Retina (tissue), 1 donor: ENCODE measurements at regions not wholly inside any gene's neighbourhood (a gene's known extent, or its start where the extent isn't known, plus 50 kb on each side); places are given as distances from the start of the nearest gene placed in this dataset.
"Not testable (repeated sequence)": the region's sequence is repeated elsewhere in the genome, so short reads cannot be mapped to it uniquely, and the experiment has no call there.

Experiments used
- DNase-seq: peaks from one replicate; pipeline ENCODE4 v3.0.0-alpha.2; 2016

DNA sequence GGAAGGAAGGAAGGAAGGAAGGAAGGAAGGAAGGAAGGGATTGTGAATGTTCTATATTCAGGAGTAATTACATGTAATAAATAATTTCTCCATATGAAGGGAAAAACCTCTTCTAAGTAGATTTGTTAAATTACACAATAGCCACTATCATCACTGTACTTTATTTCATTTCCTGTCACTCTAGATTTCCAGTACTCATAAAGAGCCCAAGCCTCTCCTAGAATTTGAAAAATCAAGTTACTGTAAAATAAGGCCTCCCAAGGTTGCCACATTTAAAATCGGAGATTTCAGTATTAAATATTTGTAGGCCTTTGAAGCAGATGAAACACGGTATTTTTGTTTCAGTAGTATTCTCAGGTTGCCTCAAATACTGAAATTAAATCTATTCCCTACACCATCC is 499.0 kb downstream of the CDH10 start:
- DNase-seq: no peak

DNA sequence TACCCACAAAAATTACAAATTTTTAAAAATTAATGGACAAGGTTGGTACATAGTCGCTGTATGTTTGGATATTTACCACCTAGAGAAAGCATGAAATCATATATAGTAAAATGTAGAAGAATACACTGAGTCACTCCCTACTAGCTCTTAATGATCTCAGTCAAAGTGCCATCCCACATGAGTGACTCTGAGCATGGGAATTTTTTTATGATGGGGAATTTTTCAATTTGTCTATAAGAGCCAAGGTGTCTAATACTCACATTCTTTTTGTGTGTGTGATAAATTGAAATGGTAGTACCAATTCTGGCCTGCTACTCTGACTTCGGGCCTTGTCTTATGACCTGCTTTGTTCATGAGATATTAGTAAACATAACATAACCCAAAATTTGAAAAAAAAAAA is 483.2 kb downstream of the CDH10 start:
- no peak for DNase-seq

DNA sequence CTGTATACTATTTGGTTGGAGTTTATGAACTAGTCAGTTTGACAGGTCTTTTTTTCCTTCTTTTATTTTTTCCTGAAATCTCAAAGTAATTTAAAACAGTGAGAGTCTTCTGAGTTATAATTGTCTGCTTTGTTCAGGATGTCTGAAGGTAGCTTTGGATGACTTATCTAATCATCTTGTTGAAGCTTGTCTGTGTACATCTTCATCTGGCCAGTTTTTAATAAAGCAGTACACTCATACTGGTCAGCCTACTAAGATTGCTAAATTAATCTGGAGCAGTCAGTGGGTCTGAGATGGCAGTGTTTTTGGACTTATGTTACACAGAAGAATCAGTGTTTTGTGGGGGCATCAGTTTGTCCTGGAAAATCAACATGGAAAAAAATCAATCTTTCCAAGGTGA is 482.4 kb downstream of the CDH10 start:
- DNase-seq: no peak

DNA sequence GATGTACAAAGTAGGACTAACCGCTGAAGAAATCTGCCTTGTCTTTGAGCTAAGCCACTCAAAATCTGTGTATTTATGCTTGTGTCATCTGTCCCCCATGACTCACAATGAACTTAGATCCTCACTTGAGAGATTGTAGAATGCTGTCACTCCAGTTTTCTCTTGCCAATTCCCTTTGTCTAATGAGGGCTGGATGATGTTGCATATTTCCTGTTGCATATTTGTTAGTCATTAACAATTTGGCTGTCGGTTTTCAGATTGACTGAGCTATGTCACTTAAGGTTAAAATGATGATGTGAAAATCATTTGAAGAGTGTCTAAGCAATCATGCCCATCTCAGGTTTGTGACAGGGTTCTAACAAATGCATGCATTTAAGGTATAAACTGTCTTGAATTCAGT is 481.7 kb downstream of the CDH10 start:
- DNase-seq: no peak

DNA sequence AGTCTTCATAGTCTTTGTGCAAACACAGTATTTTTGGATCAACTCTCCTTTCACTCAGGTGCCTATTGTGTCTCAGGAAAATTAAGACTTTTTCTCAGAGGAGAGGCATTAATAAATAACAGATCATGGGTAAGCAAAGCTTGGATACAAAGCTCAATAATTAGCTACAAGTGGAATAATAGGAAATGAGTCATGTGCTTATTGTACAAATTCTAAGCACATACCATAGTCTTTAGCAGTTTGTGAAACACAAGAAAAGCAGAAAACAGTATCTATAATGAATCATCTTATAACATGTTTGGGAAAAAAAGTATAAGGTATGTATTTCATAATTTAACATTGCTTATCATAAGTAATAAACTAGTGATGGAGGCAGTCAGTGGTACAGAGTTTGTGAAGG is 477.0 kb downstream of the CDH10 start:
- DNase-seq: no peak

DNA sequence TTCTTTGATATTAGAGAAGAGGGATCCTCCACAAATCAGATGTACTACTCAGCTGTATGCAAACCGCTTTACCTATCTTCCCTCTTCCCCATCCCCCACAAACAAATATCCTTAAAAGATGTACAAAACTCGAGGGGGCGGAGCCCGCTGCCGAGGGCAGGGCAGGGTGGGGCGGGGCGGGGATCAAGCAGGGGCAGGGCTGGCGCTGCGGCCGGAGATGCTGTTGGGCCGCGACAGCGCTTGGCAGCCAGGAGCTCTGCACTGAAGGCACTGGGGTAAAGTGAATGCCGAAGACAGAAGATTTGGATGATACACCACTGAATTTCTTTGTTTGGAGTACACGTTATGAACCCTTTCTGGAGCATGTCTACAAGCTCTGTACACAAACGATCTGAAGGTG is 474.8 kb downstream of the CDH10 start:
- no peak for DNase-seq

DNA sequence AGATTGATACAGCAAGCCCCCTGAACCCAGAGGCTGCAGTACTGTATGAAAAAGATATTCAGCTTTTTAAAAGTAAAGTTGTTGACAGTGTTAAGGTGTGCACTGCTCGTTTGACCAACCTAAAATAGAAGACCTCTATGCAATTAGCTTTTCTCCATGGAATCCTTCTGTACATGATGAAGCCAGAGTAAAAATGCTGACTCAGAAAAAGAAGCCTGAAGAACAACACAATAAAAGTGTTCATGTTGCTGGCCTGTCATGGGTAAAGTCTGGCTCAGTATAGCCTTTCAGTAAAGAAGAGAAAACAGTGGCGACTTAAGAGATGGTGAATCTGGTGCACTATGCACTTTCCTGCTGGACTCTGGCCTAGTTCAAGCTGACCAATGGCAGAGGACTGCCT is 473.8 kb downstream of the CDH10 start:
- not testable (repeated sequence) for DNase-seq

DNA sequence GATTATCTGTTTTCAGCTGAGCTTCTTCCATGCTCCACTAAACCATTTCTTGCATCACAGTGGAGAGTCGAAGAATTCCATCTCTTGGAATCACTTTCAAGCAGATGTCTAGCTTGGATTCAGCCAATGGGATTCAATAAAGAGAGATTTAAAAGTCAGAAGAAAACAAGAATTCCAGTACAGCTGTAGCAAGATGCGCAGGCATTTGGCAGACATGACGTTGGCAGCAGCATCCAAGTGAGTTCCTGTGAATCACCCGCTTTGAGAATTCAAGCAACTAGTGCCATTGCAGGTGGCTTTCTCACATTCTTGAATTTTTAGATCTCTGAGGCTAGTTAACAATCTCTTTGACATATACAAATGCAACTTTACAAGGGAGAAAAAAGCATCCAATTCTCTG is 467.0 kb downstream of the CDH10 start:
- DNase-seq: no peak

DNA sequence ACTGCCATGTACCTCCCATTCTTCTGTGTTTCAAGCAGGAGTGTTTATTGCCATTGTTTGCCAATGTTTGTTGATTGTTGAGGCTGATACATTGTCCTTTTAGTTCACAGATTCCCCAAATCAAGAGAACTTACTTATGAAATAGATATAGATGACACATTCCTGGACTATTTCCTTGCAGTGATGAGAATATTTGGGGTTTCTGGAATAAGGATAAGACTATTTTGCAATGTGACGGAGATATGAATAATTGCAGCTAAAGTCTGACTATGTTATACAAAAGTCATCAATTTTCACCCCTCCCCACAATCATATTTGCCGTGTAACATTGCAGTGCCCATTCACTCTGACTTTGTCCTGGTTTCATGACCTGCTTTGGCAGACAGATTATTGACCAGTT is 460.8 kb downstream of the CDH10 start:
- DNase-seq: no peak

DNA sequence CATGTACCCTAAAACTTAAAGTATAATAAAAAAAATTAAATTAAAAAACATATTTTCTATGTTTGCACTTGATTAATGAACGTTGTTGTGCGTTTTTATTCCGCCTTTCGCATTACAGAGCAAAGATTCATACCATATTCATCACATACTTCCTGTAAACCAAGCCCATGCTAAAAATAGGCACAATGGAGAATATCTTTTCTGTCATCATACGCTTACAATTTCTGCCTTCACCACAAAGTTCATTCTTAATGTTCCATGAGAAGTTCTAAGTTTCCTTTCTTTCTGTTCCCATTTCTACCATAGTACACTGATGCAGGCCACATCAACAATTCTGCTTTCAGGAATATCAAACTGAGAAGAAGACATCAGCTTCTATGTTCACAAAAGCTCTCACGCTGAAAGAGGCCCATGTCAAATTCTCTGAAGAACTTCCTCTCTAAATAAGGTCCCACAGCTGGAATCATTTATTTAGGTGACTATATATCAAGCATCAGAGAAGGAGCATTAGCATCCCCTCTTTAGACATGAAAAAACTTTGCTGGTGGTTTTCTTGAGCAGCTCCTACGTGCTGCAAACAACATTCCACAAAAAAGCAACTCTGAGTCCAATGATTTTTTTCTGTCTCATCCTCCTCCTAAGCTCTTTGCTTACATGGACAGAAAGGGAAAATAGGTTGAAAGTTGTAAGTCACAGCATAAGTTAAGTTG is 456.4 kb downstream of the CDH10 start:
- no peak for DNase-seq

DNA sequence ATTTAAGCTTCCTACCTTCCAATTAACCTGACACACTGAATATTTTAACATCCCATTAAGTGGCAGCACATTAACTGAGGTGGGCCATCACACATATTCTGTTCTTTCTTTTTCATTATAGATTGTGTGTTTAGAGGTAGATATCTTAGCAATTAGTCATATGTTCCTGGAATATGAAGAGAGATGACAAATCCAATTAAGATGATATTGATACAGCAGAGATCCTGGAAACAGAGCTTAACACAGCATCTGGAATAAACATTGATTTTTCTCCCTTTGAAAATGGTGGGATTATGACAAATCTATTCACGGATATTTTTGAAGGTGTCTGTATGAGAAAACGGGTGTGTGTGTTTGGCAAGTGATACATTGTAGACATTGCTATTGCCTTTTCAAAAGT is 448.0 kb downstream of the CDH10 start:
- no peak for DNase-seq

DNA sequence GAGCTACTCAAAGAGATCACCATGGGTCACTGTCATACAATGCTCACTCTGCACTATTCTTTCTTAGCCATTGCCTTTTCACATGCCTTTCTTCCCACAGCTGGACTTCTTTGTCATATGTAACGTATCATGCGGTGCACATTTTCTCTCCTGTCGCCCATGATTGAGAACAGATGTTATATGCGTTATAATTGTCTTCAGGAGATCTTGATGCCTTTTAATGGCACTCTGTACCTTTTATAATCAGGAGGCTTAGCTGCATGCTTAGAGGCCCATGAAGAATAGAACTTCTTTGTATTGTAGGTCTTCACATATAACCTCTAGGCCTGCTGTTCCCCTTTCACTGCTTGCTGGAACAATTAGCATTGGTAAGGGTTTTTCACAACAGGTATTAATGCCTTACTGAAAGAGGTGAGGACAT is 436.1 kb downstream of the CDH10 start:
- peak; percentile 3 for DNase-seq

DNA sequence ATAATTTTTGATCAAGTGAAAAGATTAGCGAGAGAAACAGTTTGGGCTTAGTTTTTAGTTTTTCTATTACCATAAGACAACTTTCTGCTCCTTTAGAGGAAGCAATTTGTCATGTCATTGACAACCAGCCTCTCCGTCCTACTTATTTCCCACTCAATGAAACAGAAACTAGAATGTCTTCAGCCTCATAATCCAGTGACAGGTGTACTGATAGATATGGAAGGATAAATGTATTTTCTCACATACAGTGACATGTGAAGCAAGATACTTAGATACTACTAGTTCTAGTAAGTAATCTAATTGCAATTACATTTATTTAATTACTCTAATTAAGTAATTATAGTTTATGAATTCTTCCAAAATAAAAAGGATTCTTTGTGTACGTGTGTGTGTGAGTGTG is 429.7 kb downstream of the CDH10 start:
- no peak for DNase-seq

DNA sequence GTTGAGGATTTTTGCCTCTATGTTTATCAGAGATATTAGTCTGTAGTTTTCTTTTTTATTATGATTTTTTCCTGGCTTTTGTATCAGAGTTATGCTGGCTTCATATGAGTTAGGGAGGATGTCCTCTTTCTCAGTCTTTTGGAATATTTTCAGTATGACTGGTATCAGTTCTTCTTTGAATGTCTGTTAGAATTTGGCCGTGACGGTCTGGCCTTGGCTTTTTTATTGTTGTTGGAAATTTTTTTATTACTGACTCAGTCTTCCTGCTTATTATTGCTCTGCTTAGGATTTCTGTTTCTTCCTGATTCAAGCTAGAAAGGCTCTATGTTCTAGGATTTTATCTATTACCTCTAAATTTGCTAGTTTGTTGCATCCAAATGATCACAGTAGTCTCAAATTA is 421.9 kb downstream of the CDH10 start:
- DNase-seq: no peak

DNA sequence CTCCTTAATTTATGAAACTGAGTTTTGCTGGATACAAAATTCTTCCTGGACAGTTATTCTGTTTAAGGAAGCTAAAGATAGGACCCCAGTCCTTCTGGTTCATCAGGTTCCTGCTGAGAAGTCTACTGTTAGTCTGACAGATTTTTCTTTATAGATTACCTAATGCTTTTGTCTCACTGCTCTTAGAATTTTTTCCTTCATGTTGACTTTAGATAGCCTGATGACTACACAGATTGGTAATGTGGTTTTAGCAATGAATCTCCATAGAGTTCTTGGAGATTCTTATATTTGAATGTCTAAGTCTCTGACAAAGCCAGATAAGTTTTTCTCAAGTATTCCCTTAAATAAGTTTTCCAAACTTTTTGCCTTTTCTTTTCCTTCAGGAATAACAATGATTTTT is 419.7 kb downstream of the CDH10 start:
- no peak for DNase-seq

DNA sequence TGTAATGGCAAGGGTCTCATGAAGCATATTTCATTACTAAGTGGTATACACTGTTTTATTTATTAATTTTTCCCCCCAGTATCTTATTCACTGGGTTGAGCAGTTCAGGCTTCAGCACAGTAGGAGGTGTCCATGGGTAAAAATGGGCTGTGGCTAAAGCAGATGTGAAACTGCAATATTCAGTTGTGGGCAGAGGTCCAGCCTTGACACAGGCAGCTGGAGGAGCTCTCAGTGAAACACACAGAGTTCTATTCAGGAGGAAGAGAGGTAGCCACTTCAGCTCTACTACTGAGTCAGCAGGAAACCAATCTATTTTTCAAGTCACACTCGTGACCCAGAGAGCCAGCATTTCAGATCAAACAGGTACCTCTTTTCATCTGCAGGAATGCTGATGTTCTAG is 418.3 kb downstream of the CDH10 start:
- no peak for DNase-seq

DNA sequence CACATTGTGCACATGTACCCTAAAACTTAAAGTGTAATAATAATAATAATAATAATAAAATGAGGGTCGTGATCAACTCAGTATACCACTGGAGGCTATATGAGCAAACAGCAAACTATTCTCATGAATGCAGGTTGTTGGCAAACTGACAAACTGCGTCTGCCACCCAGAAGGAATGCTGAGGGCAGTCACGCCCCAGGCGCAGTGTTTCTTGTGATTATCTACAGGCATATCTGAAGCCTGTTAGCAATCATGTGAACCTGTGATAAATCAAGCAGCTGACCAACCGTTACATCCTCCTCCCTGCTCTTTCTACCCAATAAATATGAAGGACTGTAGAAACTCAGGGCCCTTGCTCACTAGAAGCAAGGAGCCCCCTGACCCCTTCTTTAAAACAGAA is 416.9 kb downstream of the CDH10 start:
- not testable (repeated sequence) for DNase-seq

DNA sequence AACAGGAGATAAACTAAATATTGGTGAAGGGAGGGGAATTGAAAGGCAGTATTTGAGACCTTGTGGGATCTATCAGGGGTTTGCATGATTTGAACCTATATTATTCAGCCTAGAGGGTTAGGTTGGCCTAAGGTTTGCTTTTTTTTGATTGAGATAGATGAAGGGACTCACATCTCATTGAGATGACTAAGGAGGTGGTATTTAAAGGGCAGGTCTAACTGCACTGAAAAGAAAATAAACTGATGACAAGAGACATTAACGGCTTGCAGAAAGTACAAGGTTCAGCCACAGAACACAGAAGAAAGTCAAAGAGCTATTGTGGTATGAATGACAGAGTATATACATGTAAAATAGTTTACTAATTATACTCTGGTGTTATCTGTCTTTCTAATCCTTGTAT is 412.7 kb downstream of the CDH10 start:
- no peak for DNase-seq

DNA sequence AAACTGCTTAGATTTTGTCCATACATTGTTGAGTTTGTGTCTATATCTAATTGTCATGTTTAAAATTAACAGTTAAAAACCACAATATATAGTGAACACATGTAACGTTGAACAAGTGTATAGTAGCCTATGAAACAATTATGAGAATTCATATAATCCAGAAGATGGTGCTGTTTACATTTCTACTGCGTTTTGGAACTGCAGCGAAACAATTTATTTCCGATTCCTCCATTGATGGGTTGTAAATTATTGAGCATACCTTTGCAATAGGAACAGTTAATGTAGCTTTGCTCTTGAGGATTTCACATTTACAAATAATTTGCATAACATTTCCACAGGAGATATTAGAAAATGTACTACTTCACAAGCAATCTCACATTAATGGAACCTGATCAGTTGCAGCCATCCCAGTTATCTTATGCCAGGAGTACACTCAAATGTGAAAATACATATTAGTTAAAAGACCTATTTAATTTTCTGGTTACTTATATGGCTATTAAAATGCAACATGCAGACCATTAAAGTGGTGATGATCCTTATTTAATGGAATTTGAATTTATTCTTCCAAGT is 411.8 kb downstream of the CDH10 start:
- peak; percentile 1 for DNase-seq

DNA sequence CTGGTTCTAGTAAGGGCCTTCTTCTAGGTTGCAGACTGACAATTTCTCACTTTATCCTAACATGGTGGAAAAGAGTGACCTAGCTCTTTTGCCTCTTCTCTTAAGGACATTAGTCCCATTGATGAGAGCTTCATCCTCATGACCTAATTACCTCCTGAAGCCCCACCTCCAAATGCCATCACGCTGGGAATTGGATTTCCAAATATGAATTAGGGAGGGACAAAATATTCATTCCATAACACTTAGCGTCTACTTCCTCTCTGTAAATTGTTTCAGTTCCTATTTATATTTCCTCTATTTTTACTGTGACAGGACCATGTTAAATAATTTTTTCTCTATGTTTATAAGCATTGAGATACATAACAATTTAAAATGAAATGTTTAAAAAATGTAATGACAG is 408.8 kb downstream of the CDH10 start:
- DNase-seq: no peak

DNA sequence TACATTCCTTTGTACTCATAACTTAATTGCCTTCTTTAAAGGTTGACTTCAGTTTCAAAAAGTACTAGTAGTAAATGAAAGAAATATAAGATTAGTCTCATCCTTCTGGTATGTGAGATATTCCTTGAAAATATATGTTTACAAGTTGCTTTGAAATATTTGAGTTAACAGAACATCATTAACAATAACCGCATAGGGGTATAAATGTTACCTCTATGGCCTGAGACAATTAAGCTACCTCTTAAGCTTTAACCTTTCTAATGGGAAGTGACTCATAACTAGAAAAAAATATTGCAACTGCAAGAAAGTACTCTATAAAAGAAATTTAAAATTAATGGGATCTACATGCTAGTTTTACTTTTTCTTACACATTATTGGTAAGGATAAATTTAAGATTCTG is 399.0 kb downstream of the CDH10 start:
- no peak for DNase-seq

DNA sequence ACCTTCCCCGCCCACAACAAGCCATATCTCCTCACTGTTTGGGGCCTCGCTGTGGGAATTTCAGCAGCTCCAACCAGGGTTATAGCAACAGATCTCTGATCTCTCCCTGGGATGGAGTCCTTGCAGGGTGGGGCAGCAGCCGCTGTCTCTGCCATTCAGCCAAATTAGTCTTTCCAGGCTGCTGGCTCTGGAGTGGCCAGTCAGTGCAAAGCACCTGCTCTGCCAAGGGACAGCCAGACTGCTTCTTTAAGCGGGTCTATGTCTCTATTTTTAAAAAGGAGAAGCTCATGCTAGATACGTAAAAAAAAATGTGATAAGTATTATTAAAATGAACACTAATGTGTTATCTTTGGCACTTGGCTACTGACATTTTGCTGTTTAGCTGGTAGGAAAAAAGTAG is 380.2 kb downstream of the CDH10 start:
- no peak for DNase-seq

DNA sequence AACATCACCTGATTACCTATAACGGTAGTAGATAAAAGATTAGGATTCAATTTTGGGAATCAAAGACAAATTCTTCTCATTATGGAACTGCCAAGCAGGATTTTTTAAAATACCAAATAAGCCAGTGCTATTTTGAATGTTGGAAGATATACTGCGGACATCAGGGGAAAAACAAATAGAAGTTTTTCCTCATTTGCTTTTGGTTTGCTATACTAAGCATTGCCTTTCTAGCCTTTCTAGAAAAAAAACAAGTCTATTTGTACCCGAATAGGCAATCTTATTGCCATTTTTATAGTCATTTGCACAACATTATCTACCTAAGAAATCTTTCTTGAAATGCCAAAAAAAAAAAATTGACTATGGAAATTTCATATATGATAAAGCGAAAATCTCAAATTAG is 379.5 kb downstream of the CDH10 start:
- DNase-seq: no peak

DNA sequence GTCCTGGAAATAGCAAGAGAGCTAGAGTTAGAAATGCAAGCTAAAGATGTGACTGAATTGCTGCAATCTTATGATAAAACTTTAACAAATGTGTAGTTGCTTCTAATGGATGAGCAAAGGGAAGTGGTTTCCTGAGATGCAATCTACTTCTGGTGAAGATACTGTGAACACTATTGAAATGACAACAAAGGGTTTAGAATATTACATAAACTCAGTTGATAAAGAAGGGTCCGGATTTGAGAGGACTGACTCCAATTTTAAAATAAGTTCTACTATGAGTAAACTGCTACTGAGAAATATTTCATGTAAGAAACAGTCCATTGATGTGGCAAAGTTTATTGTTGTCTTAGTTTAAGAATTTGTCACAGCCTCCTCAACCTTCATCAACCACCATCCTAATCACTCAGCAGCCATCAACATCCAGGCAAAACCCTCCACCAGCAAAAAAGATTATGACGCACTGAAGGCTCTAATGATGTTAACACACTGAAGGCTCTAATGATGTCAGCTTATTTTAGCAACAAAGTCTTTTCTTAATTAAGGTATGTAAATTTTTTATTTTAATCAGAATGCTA is 376.2 kb downstream of the CDH10 start:
- DNase-seq: no peak

DNA sequence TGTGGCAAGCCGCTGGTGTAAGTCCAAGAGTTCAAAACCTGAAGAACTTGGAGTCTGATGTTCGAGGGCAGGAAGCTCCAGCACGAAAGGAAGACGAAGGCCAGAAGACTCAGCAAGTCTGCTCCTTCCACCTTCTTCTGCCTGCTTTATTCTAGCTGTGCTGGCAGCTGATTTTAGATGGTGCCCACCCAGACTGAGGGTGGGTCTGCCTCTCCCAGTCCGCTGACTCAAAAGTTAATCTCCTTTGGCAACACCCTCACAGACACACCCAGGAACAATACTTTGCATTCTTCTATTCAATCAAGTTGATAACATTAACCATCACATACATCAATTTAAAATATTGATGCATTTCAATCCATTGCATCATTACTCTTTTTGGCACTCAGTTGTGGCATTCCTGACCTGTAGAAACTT is 373.1 kb downstream of the CDH10 start:
- DNase-seq: not testable (repeated sequence)
